ENCODE measurements at regions not wholly inside any gene's neighbourhood (a gene's known extent, or its start where the extent isn't known, plus 50 kb on each side); places are given as distances from the start of the nearest gene placed in this dataset.

GRCh38 chr12:85642808-85643207, 193.4 kb downstream of the RASSF9 start:
- Histone ChIP-seq H2AFZ (ENCODE audit: low read length) (no peak overlapping the region), H3K9ac (ENCODE audit: insufficient read depth, low read length) (no peak overlapping the region), H3K27me3 (ENCODE audit: control insufficient read depth, insufficient read depth, low read length) (no peaks in the 10 kb centered on the region), H3K4me2 (ENCODE audit: extremely low read depth, insufficient read depth, low read length) (no peak overlapping the region), H3K4me3 (replicated peaks in 1 of 4; ENCODE audit: control extremely low read depth in 1 of 4, insufficient read depth in 1 of 4, low read depth in 3 of 4, low read length in 4 of 4) (no peak overlapping the region), H3K9me3 (ENCODE audit: control insufficient read depth, insufficient read depth, low read depth, low read length) (no peaks in the 10 kb centered on the region), H3K27ac (ENCODE audit: insufficient read depth, low read length) (no peak overlapping the region), H3K4me1 (ENCODE audit: control insufficient read depth, extremely low read depth, insufficient read depth, low read length) (no peaks in the 10 kb centered on the region), H3K36me3 (ENCODE audit: control insufficient read depth, insufficient read depth, low read length) (no peaks in the 10 kb centered on the region), H4K20me1 (ENCODE audit: control insufficient read depth, extremely low read depth, insufficient read depth, low read length) (no peaks in the 10 kb centered on the region), H3K79me2 (ENCODE audit: control insufficient read depth, insufficient read depth, low read length) (no peaks in the 10 kb centered on the region)
- peak; percentile 53 to 54 for TF ChIP-seq CTCF (conservative IDR thresholded peaks at IDR 0.05 in 1 of 2, IDR thresholded peaks at IDR 0.05 in 1 of 2; ENCODE audit: low read depth in 1 of 2, low read length in 2 of 2)
- TF ChIP-seq EZH2 (IDR thresholded peaks at IDR 0.05; ENCODE audit: low read length, missing control alignments) = no peak
- peak in 1 of 2 donors; percentile 78 for DNase-seq (ENCODE audit: low read depth in 2 of 2)

- no peak for DNase-seq (ENCODE audit: low read depth in 2 of 2)
- H3K9ac ChIP-seq (ENCODE audit: insufficient read depth, low read length) = no peak overlapping the region
- no peaks in the 10 kb centered on the region for H3K27me3 ChIP-seq (ENCODE audit: control insufficient read depth, insufficient read depth, low read length)
- H4K20me1 ChIP-seq (ENCODE audit: control insufficient read depth, extremely low read depth, insufficient read depth, low read length) = no peaks in the 10 kb centered on the region
- H3K4me2 ChIP-seq (ENCODE audit: extremely low read depth, insufficient read depth, low read length) = no peak overlapping the region
- TF ChIP-seq EZH2 (IDR thresholded peaks at IDR 0.05; ENCODE audit: low read length, missing control alignments) = no peak
- no peaks in the 10 kb centered on the region for H3K4me1 ChIP-seq (ENCODE audit: control insufficient read depth, extremely low read depth, insufficient read depth, low read length)
- H3K27ac ChIP-seq (ENCODE audit: insufficient read depth, low read length) = no peak overlapping the region
- H3K4me3 ChIP-seq (replicated peaks in 1 of 4; ENCODE audit: control extremely low read depth in 1 of 4, insufficient read depth in 1 of 4, low read depth in 3 of 4, low read length in 4 of 4) = no peak overlapping the region
- H2AFZ ChIP-seq (ENCODE audit: low read length) = no peak overlapping the region
- H3K79me2 ChIP-seq (ENCODE audit: control insufficient read depth, insufficient read depth, low read length) = no peaks in the 10 kb centered on the region
- no peaks in the 10 kb centered on the region for H3K9me3 ChIP-seq (ENCODE audit: control insufficient read depth, insufficient read depth, low read depth, low read length)
- H3K36me3 ChIP-seq (ENCODE audit: control insufficient read depth, insufficient read depth, low read length) = no peaks in the 10 kb centered on the region
Measured at GRCh38 chr12:85644508-85644907, 191.7 kb downstream of the RASSF9 start.

GRCh38 chr12:85653731-85654455, 182.3 kb downstream of the RASSF9 start:
- no peak overlapping the region for H2AFZ ChIP-seq (ENCODE audit: low read length)
- no peaks in the 10 kb centered on the region for H3K27me3 ChIP-seq (ENCODE audit: control insufficient read depth, insufficient read depth, low read length)
- H3K27ac ChIP-seq (ENCODE audit: insufficient read depth, low read length) = no peak overlapping the region
- H3K9me3 ChIP-seq (ENCODE audit: control insufficient read depth, insufficient read depth, low read depth, low read length) = no peaks in the 10 kb centered on the region
- H3K4me3 ChIP-seq (replicated peaks in 1 of 4; ENCODE audit: control extremely low read depth in 1 of 4, insufficient read depth in 1 of 4, low read depth in 3 of 4, low read length in 4 of 4) = no peak overlapping the region
- no peaks in the 10 kb centered on the region for H4K20me1 ChIP-seq (ENCODE audit: control insufficient read depth, extremely low read depth, insufficient read depth, low read length)
- TF ChIP-seq CTCF (conservative IDR thresholded peaks at IDR 0.05 in 1 of 2, IDR thresholded peaks at IDR 0.05 in 1 of 2; ENCODE audit: low read depth in 1 of 2, low read length in 2 of 2) (no peak), EZH2 (IDR thresholded peaks at IDR 0.05; ENCODE audit: low read length, missing control alignments) (no peak)
- H3K4me1 ChIP-seq (ENCODE audit: control insufficient read depth, extremely low read depth, insufficient read depth, low read length) = no peaks in the 10 kb centered on the region
- no peaks in the 10 kb centered on the region for H3K36me3 ChIP-seq (ENCODE audit: control insufficient read depth, insufficient read depth, low read length)
- DNase-seq (ENCODE audit: low read depth in 2 of 2) = no peak
- no peaks in the 10 kb centered on the region for H3K79me2 ChIP-seq (ENCODE audit: control insufficient read depth, insufficient read depth, low read length)
- H3K9ac ChIP-seq (ENCODE audit: insufficient read depth, low read length) = no peak overlapping the region
- no peak overlapping the region for H3K4me2 ChIP-seq (ENCODE audit: extremely low read depth, insufficient read depth, low read length)
